IPS-15b (cell line): ENCODE measurements at regions not wholly inside any gene's neighbourhood (a gene's known extent, or its start where the extent isn't known, plus 50 kb on each side); places are given as distances from the start of the nearest gene placed in this dataset.

Experiments
- H3K27me3 ChIP-seq: one replicate; pipeline ENCODE4 v1.6.1; 2013; ENCODE audit warnings: low read length; ENCODE audit not compliant: control insufficient read depth, insufficient read depth
- H3K36me3 ChIP-seq: one replicate; pipeline ENCODE4 v1.6.1; 2013; ENCODE audit warnings: low read length; ENCODE audit not compliant: control insufficient read depth, insufficient read depth
- H3K4me1 ChIP-seq: one replicate; pipeline ENCODE4 v1.6.1; 2013; ENCODE audit warnings: mild to moderate bottlenecking, low read length; ENCODE audit not compliant: control insufficient read depth, insufficient read depth
- H3K4me3 ChIP-seq: one replicate; pipeline ENCODE4 v1.5.1; 2013; ENCODE audit warnings: low read depth, low read length
- H3K9ac ChIP-seq: one replicate; pipeline ENCODE4 v1.6.1; 2013; ENCODE audit warnings: low read depth, mild to moderate bottlenecking, low read length
- H3K9me3 ChIP-seq: one replicate; pipeline ENCODE4 v1.6.1; 2013; ENCODE audit warnings: mild to moderate bottlenecking, low read length; ENCODE audit not compliant: control insufficient read depth, insufficient read depth

DNA sequence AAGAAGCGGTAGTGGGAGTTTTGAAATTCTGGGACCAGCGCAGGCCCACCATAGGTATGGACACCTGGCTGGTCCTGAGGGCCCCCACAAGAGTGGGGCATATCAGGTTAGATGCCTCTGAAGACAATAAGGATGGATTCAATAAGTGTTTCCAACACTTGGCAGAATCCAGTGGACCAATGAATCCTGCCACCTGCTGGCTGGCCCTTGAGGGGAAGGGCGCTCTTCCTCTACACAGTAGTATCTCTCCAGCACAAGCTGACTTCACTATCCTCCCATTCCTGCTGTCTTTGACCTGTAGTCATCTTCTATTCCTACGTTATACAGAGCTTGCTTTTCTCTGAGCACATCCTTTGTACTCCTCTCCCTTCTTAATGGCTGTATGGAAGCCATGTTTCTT is 199.7 kb upstream of the TSHZ3 start:
- no peaks in the 10 kb centered on the region for H3K27me3 ChIP-seq
- H3K9me3 ChIP-seq, result no peaks in the 10 kb centered on the region
- no peak overlapping the region for H3K4me3 ChIP-seq
- H3K4me1 ChIP-seq, result no peaks in the 10 kb centered on the region
- H3K9ac ChIP-seq, result no peak overlapping the region
- H3K36me3 ChIP-seq, result no peaks in the 10 kb centered on the region

- H3K36me3 ChIP-seq, result no peaks in the 10 kb centered on the region
- H3K4me1 ChIP-seq, result no peaks in the 10 kb centered on the region
- H3K27me3 ChIP-seq, result no peaks in the 10 kb centered on the region
- H3K9me3 ChIP-seq, result no peaks in the 10 kb centered on the region
- H3K9ac ChIP-seq, result no peak overlapping the region
- no peak overlapping the region for H3K4me3 ChIP-seq
Measured at GRCh38 chr19:31553112-31553845, 204.0 kb upstream of the TSHZ3 start.

- Histone ChIP-seq H3K36me3 (no peaks in the 10 kb centered on the region), H3K4me1 (no peaks in the 10 kb centered on the region), H3K9ac (no peak overlapping the region), H3K9me3 (no peaks in the 10 kb centered on the region), H3K27me3 (no peaks in the 10 kb centered on the region), H3K4me3 (no peak overlapping the region)
Measured at GRCh38 chr19:31553846-31554215, 204.6 kb upstream of the TSHZ3 start.

GRCh38 chr19:31554360-31554759 is 205.1 kb upstream of the TSHZ3 start:
- Histone ChIP-seq H3K9ac (no peak overlapping the region), H3K4me1 (no peaks in the 10 kb centered on the region), H3K4me3 (no peak overlapping the region), H3K27me3 (no peaks in the 10 kb centered on the region), H3K9me3 (peaks cover 3% of the 10 kb centered on the region), H3K36me3 (no peaks in the 10 kb centered on the region)

DNA sequence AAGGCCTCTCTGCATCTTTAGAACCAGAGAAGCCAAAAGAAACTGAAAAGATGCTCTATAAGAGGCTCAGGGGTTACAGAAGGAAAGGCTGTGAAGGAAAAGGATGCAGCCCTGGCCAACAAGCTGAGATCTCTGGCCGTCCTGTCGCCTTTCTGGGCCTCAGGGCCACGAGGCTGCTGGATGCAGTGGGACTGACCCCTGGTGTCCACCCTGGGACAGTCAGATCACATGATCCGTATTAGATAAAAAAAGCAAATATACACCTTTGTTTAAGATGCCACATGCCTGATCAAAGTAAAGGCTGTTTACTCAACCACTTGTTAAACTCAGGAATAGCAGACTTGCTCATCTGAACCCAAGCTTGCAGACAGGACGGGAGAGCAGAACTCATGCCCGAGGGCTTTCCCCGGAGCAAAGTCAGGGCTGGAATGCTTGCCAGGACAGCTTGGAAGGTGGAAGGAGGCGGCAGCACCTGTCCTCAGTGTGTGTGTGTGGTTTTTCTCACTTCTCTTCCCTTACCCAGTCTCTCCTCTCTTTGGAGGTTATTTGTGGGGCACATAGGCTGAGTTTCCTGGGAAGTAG is 206.5 kb upstream of the TSHZ3 start:
- no peaks in the 10 kb centered on the region for H3K4me1 ChIP-seq
- no peak overlapping the region for H3K4me3 ChIP-seq
- no peaks in the 10 kb centered on the region for H3K27me3 ChIP-seq
- H3K9ac ChIP-seq, result no peak overlapping the region
- no peaks in the 10 kb centered on the region for H3K36me3 ChIP-seq
- peaks cover 3% of the 10 kb centered on the region for H3K9me3 ChIP-seq

- Histone ChIP-seq H3K9me3 (peaks cover 3% of the 10 kb centered on the region), H3K4me1 (no peaks in the 10 kb centered on the region), H3K27me3 (no peaks in the 10 kb centered on the region), H3K4me3 (no peak overlapping the region), H3K9ac (no peak overlapping the region), H3K36me3 (no peaks in the 10 kb centered on the region)
Measured at GRCh38 chr19:31559494-31559893, 210.3 kb upstream of the TSHZ3 start.

DNA sequence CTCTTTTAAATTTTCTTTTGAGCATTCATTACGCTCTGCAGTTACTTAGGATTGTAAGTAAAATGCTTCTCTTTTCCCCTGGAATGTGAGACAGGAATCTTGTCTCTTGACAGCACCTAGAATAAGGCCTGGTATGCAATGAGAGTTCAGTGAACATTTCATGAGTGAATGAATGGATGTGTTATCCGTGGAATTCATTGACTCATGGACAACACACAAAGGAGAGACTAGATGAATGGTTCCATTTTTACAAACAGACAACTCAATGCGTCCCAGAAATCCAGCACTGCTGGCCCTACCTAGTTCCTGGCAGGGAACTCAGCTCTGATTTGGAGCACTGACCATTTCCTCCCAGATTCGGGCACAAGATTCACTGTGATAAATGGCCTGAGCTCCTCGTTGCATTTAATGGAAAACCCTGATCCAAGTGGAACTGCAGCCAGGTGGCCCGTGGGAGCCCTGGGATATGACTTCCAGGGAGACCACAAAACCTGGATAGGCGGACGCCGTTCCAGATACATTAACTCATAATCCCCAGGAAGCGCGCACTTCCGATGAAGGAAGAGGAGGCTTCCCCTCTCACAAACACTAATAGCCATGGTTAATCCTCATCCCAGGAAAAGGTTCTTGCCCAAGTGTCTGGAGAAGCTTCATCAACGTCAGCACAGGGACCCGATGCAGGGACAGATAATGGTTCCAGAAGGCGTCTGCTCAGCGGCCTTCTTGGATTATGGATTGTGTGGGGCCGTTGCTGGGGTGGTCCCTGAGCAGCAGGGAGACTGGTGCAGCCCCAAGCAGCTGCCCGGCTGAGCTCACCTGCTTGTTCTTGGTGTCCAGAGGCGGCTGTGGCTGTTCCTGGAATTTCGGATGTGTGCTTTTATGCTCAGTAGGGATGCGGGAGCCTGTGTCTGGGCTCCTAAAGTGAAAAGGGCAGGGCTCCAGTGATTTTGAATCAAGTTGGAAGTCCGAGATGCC is 211.1 kb upstream of the TSHZ3 start:
- Histone ChIP-seq H3K9ac (no peak overlapping the region), H3K27me3 (no peaks in the 10 kb centered on the region), H3K4me3 (no peak overlapping the region), H3K36me3 (no peaks in the 10 kb centered on the region), H3K9me3 (peaks cover 3% of the 10 kb centered on the region), H3K4me1 (no peaks in the 10 kb centered on the region)

DNA sequence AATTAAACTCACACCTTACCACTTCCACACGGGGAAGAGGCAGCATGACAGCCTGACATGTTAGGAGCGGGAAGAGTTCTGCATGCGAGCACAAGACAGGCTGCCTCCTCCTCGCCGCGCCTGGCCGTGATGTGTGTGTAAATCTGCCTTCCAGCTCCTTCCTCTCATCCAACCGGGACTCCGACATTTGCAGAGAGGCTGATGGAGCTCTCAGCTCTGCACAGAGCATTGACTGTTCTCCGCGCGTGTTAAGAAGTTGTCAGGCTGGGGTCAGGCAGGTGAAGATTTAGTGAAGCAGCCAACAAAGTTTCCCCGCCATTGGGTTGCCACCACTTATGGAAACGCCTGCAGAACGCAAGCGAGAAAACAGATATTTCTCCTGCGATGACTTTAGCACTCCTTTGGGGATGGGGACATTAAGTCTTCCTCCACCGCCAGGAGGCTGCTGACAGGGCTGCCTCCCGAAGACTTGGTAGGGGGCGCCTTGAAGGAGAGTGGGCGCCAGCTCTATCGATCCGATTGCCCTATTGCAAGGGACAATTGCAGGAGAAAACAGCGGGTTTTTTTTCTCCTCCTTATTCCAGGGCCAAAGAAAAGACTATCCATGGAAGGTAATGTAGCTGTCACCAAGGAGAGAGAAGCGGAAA is 213.9 kb upstream of the TSHZ3 start:
- Histone ChIP-seq H3K4me1 (no peaks in the 10 kb centered on the region), H3K4me3 (no peak overlapping the region), H3K9me3 (peaks cover 3% of the 10 kb centered on the region), H3K9ac (no peak overlapping the region), H3K27me3 (no peaks in the 10 kb centered on the region), H3K36me3 (no peaks in the 10 kb centered on the region)

- no peak overlapping the region for H3K9ac ChIP-seq
- no peaks in the 10 kb centered on the region for H3K36me3 ChIP-seq
- no peaks in the 10 kb centered on the region for H3K9me3 ChIP-seq
- no peak overlapping the region for H3K4me3 ChIP-seq
- no peaks in the 10 kb centered on the region for H3K27me3 ChIP-seq
- no peaks in the 10 kb centered on the region for H3K4me1 ChIP-seq
Measured at GRCh38 chr19:31567776-31568175, 218.5 kb upstream of the TSHZ3 start.

- Histone ChIP-seq H3K9me3 (no peaks in the 10 kb centered on the region), H3K27me3 (no peaks in the 10 kb centered on the region), H3K9ac (no peak overlapping the region), H3K4me3 (no peak overlapping the region), H3K4me1 (no peaks in the 10 kb centered on the region), H3K36me3 (no peaks in the 10 kb centered on the region)
Measured at GRCh38 chr19:31568724-31569123, 219.5 kb upstream of the TSHZ3 start.

GRCh38 chr19:31570718-31571117 is 221.5 kb upstream of the TSHZ3 start:
- Histone ChIP-seq H3K36me3 (no peaks in the 10 kb centered on the region), H3K4me3 (no peak overlapping the region), H3K4me1 (no peaks in the 10 kb centered on the region), H3K9ac (no peak overlapping the region), H3K27me3 (no peaks in the 10 kb centered on the region), H3K9me3 (no peaks in the 10 kb centered on the region)
